ENCODE measurements at regions not wholly inside any gene's neighbourhood (a gene's known extent, or its start where the extent isn't known, plus 50 kb on each side); places are given as distances from the start of the nearest gene placed in this dataset.

DNA sequence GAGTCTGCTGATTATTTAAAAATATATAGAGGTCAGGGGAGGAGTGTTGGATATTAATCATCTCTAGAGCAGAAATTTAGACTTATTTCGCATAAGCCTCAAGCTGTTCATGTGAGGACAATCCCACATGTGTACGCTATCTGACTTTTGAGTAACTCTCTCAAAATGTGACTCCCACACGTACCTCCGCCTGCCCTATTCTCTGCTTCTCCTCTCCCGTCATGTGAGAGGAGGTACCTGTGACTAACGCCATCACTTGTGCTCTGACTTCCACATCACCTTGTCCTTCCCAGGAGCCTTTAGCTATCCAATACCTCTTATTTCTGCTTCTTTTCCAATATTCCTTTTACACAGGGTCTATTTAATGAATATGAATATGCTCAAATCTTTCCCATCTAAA is 119.3 kb upstream of the CALCR start:
- no peaks in the 10 kb centered on the region for H3K4me1 ChIP-seq (ENCODE audit: control insufficient read depth, insufficient read depth, low read length)
- TF ChIP-seq, protein P1, sequence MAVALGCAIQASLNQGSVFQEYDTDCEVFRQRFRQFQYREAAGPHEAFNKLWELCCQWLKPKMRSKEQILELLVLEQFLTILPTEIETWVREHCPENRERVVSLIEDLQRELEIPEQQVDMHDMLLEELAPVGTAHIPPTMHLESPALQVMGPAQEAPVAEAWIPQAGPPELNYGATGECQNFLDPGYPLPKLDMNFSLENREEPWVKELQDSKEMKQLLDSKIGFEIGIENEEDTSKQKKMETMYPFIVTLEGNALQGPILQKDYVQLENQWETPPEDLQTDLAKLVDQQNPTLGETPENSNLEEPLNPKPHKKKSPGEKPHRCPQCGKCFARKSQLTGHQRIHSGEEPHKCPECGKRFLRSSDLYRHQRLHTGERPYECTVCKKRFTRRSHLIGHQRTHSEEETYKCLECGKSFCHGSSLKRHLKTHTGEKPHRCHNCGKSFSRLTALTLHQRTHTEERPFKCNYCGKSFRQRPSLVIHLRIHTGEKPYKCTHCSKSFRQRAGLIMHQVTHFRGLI (tag by site-specific recombination; IDR thresholded peaks at IDR 0.05): no peak
- TF ChIP-seq SCRT1 (tag by site-specific recombination; IDR thresholded peaks at IDR 0.05; ENCODE audit: borderline replicate concordance): no peak
- POLR2A ChIA-PET: no interaction called here
- no peaks in the 10 kb centered on the region for H3K9me3 ChIP-seq (ENCODE audit: control insufficient read depth, insufficient read depth, low read depth, low read length)
- no peak overlapping the region for H3K4me3 ChIP-seq (ENCODE audit: low read depth, low read length)
- no peaks in the 10 kb centered on the region for H3K36me3 ChIP-seq (ENCODE audit: control insufficient read depth in 2 of 2, insufficient read depth in 1 of 2, low read length in 2 of 2)
- CTCF ChIA-PET: no interaction called here
- no peak overlapping the region for H3K27ac ChIP-seq (ENCODE audit: extremely low read depth, low read depth, low read length)

DNA sequence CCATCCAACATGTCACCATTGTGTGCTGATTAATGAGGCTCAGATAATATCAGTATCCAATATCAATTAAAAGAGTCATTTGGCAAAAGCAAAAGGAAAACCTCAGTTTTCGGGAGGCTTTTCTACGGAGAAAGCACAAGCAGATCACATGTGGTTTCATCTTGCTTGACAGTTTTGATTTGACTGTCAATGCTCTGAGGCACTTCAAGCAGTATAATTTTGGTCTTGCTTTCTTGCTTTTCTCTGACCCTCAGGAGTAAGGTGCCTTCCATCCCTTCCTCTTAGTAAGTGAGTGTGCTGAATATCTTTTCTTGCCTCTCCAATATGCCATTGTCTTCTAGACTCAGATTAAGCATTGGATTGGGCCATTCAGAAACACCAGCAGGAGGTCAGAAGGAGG is 115.5 kb upstream of the CALCR start:
- Histone ChIP-seq H3K27ac (ENCODE audit: extremely low read depth, low read depth, low read length) (no peak overlapping the region), H3K4me1 (ENCODE audit: control insufficient read depth, insufficient read depth, low read length) (no peaks in the 10 kb centered on the region), H3K36me3 (ENCODE audit: control insufficient read depth in 2 of 2, insufficient read depth in 1 of 2, low read length in 2 of 2) (no peaks in the 10 kb centered on the region), H3K4me3 (ENCODE audit: low read depth, low read length) (no peak overlapping the region), H3K9me3 (ENCODE audit: control insufficient read depth, insufficient read depth, low read depth, low read length) (no peaks in the 10 kb centered on the region)
- no peak for TF ChIP-seq ZNF677 (tag by site-specific recombination; IDR thresholded peaks at IDR 0.05)
- TF ChIP-seq ZNF311 (tag by site-specific recombination; IDR thresholded peaks at IDR 0.05; ENCODE audit: borderline replicate concordance): no peak
- no peak for TF ChIP-seq ZFP3 (tag by site-specific recombination; IDR thresholded peaks at IDR 0.05; ENCODE audit: low read depth)
- no peak for TF ChIP-seq ZFP69B (tag by site-specific recombination; IDR thresholded peaks at IDR 0.05)
- no peak for TF ChIP-seq TCF7L2 (IDR thresholded peaks at IDR 0.05; ENCODE audit: borderline replicate concordance, low read depth, low read length)
- TF ChIP-seq ZNF114 (tag by site-specific recombination; IDR thresholded peaks at IDR 0.05): no peak
- POLR2A ChIA-PET: no interaction called here
- CTCF ChIA-PET: interaction anchor here (0.6 kb wide), 1 partner anchor 25 kb away, joined by 3 read pairs; no protein-coding TSS in a partner anchor

DNA sequence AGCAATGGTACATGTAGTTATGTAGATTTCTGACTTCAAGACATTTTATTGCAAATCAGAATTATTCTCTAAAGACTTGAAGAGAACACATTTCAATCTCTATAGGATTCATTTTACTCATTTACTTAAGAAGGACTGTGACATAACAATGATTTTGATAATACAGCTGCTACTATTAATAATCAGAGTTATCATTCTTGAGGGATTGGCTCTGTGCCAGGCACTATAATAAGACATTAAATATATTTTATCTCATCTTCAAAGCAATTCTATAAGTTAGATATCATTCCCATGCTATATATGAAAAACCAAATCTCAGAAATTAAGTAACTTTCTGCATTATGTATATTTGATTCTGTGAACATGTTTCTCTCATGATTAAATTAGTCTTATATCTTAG is 103.7 kb upstream of the CALCR start:
- TF ChIP-seq ZNF341 (tag by site-specific recombination; IDR thresholded peaks at IDR 0.05; ENCODE audit: low read depth) (no peak), ZNF776 (tag by site-specific recombination; IDR thresholded peaks at IDR 0.05; ENCODE audit: borderline replicate concordance) (no peak), KLF16 (tag by site-specific recombination; IDR thresholded peaks at IDR 0.05) (no peak), MZF1 (tag by site-specific recombination; IDR thresholded peaks at IDR 0.05; ENCODE audit: borderline replicate concordance) (no peak), ZBTB7A (tag by site-specific recombination; IDR thresholded peaks at IDR 0.05; ENCODE audit: low read depth) (no peak), ZNF610 (tag by site-specific recombination; IDR thresholded peaks at IDR 0.05; ENCODE audit: borderline replicate concordance) (no peak), ZNF223 (tag by site-specific recombination; IDR thresholded peaks at IDR 0.05) (no peak)
- TF ChIP-seq, protein P2, sequence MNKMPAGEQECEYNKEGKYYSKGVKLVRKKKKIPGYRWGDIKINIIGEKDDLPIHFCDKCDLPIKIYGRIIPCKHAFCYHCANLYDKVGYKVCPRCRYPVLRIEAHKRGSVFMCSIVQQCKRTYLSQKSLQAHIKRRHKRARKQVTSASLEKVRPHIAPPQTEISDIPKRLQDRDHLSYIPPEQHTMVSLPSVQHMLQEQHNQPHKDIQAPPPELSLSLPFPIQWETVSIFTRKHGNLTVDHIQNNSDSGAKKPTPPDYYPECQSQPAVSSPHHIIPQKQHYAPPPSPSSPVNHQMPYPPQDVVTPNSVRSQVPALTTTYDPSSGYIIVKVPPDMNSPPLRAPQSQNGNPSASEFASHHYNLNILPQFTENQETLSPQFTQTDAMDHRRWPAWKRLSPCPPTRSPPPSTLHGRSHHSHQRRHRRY (tag by site-specific recombination; IDR thresholded peaks at IDR 0.05): no peak
- TF ChIP-seq, protein P3, sequence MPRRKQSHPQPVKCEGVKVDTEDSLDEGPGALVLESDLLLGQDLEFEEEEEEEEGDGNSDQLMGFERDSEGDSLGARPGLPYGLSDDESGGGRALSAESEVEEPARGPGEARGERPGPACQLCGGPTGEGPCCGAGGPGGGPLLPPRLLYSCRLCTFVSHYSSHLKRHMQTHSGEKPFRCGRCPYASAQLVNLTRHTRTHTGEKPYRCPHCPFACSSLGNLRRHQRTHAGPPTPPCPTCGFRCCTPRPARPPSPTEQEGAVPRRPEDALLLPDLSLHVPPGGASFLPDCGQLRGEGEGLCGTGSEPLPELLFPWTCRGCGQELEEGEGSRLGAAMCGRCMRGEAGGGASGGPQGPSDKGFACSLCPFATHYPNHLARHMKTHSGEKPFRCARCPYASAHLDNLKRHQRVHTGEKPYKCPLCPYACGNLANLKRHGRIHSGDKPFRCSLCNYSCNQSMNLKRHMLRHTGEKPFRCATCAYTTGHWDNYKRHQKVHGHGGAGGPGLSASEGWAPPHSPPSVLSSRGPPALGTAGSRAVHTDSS (tag by site-specific recombination; IDR thresholded peaks at IDR 0.05): no peak
- TF ChIP-seq, protein P4, sequence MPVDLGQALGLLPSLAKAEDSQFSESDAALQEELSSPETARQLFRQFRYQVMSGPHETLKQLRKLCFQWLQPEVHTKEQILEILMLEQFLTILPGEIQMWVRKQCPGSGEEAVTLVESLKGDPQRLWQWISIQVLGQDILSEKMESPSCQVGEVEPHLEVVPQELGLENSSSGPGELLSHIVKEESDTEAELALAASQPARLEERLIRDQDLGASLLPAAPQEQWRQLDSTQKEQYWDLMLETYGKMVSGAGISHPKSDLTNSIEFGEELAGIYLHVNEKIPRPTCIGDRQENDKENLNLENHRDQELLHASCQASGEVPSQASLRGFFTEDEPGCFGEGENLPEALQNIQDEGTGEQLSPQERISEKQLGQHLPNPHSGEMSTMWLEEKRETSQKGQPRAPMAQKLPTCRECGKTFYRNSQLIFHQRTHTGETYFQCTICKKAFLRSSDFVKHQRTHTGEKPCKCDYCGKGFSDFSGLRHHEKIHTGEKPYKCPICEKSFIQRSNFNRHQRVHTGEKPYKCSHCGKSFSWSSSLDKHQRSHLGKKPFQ (tag by site-specific recombination; IDR thresholded peaks at IDR 0.05): no peak
- TF ChIP-seq, protein P5, sequence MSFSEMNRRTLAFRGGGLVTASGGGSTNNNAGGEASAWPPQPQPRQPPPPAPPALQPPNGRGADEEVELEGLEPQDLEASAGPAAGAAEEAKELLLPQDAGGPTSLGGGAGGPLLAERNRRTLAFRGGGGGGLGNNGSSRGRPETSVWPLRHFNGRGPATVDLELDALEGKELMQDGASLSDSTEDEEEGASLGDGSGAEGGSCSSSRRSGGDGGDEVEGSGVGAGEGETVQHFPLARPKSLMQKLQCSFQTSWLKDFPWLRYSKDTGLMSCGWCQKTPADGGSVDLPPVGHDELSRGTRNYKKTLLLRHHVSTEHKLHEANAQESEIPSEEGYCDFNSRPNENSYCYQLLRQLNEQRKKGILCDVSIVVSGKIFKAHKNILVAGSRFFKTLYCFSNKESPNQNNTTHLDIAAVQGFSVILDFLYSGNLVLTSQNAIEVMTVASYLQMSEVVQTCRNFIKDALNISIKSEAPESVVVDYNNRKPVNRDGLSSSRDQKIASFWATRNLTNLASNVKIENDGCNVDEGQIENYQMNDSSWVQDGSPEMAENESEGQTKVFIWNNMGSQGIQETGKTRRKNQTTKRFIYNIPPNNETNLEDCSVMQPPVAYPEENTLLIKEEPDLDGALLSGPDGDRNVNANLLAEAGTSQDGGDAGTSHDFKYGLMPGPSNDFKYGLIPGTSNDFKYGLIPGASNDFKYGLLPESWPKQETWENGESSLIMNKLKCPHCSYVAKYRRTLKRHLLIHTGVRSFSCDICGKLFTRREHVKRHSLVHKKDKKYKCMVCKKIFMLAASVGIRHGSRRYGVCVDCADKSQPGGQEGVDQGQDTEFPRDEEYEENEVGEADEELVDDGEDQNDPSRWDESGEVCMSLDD (tag by site-specific recombination; IDR thresholded peaks at IDR 0.05): no peak
- H3K36me3 ChIP-seq (ENCODE audit: control insufficient read depth in 2 of 2, insufficient read depth in 1 of 2, low read length in 2 of 2): no peaks in the 10 kb centered on the region
- H3K4me1 ChIP-seq (ENCODE audit: control insufficient read depth, insufficient read depth, low read length): 0 out of 2 replicates have a peak, but pooled peaks cover 3% of the 10 kb centered on the region
- no peak overlapping the region for H3K27ac ChIP-seq (ENCODE audit: extremely low read depth, low read depth, low read length)
- CTCF ChIA-PET: no interaction called here
- no peak overlapping the region for H3K4me3 ChIP-seq (ENCODE audit: low read depth, low read length)
- POLR2A ChIA-PET: no interaction called here
- no peaks in the 10 kb centered on the region for H3K9me3 ChIP-seq (ENCODE audit: control insufficient read depth, insufficient read depth, low read depth, low read length)
